HepG2 (cell line): ENCODE measurements at regions not wholly inside any gene's neighbourhood (a gene's known extent, or its start where the extent isn't known, plus 50 kb on each side); places are given as distances from the start of the nearest gene placed in this dataset.

Experiments
- ATAC-seq: fragments of 200-7000 bp; cut with Tn5 transposase; 3 replicates; pipeline ENCODE4 v1.9.1; 2020; ENCODE audit warnings: mild to moderate bottlenecking, moderate library complexity
- BruUV-seq: library from RNA; stranded (reverse); fragments of 400-500 nt; replicated peaks from 2 replicates; lab custom pipeline; 2021; lab: Mats Ljungman, UMichigan
- CTCF ChIA-PET: fragments of 300-600 bp; formaldehyde crosslinking; extraction: SDS; loops from one replicate; lab custom pipeline; 2021; ENCODE audit warnings: low total read pairs, inconsistent platforms, low intra/inter-chr PET ratio; lab: Yijun Ruan, JAX
- POLR2A ChIA-PET: fragments of 350-600 bp; sonication (Branson Sonifier 250); formaldehyde crosslinking; loops from one replicate; lab custom pipeline; 2020; ENCODE audit warnings: antibody characterized with exemption, inconsistent platforms; lab: Yijun Ruan, JAX
- DNase-seq: peaks from one replicate; pipeline ENCODE4 v3.0.0-alpha.2; 2015; ENCODE audit warnings: low spot score
- FAIRE-seq: peaks from 3 replicates; lab custom pipeline; 2011; peaks lifted over from hg19 to GRCh38; lab: Jason Lieb, UNC
- H2AFZ ChIP-seq: one replicate; pipeline ENCODE4 v1.6.1; 2011; ENCODE audit warnings: low read length, inconsistent platforms
- H3K27ac ChIP-seq: fragments of 300-600 bp; 3 replicates; pipeline ENCODE4 v1.8.0; 2011; ENCODE audit warnings: mixed run types, mild to moderate bottlenecking, mixed read lengths, low read length, inconsistent platforms; ENCODE audit not compliant: insufficient read depth; ENCODE audit errors: extremely low read length
- H3K27me3 ChIP-seq, 2 experiments: fragments of 200-600 bp in 1 of 2; 2 replicates in 1 of 2; 3 replicates in 1 of 2; pipeline versions ENCODE4 v1.6.0 to v1.8.0; 2011; ENCODE audit warnings: low read length in 2 of 2, mild to moderate bottlenecking in 2 of 2, moderate library complexity in 2 of 2, inconsistent platforms in 1 of 2; ENCODE audit not compliant: insufficient read depth in 2 of 2, control insufficient read depth in 1 of 2
- H3K36me3 ChIP-seq, 2 experiments: fragments of 200-600 bp in 1 of 2; replicated peaks in 1 of 2; 2 replicates in 1 of 2; 3 replicates in 1 of 2; pipeline versions ENCODE4 v1.5.1 to v1.8.0; 2011; ENCODE audit warnings: low read length in 2 of 2, inconsistent platforms in 1 of 2; ENCODE audit not compliant: insufficient read depth in 2 of 2, control insufficient read depth in 1 of 2
- H3K4me1 ChIP-seq: 2 replicates; pipeline ENCODE4 v1.5.1; 2012; ENCODE audit warnings: low read length, inconsistent platforms; ENCODE audit not compliant: insufficient read depth
- H3K4me2 ChIP-seq: 2 replicates; pipeline ENCODE4 v1.6.0; 2011; ENCODE audit warnings: low read depth, low read length, inconsistent platforms
- H3K4me3 ChIP-seq, 3 experiments: fragments of 200-600 bp in 1 of 3; sonication (generic), shearing (Covaris generic) in 1 of 3; replicated peaks in 1 of 3; 2 replicates each; pipeline ENCODE4 v1.5.1; 2011 to 2016; ENCODE audit warnings: low read length in 3 of 3, inconsistent platforms in 2 of 3, low read depth in 2 of 3, mild to moderate bottlenecking in 2 of 3, control low read depth in 1 of 3, mixed read lengths in 1 of 3; ENCODE audit not compliant: insufficient read depth in 1 of 3
- H3K79me2 ChIP-seq: one replicate; pipeline ENCODE4 v1.6.1; 2011; ENCODE audit warnings: low read length, inconsistent platforms; ENCODE audit not compliant: insufficient read depth
- H3K9ac ChIP-seq: 2 replicates; pipeline ENCODE4 v1.6.0; 2011; ENCODE audit warnings: mild to moderate bottlenecking, low read depth, low read length, inconsistent platforms; ENCODE audit not compliant: insufficient read depth
- H3K9me3 ChIP-seq: 2 replicates; pipeline ENCODE4 v1.5.1; 2012; ENCODE audit warnings: mild to moderate bottlenecking, low read length
- H4K20me1 ChIP-seq: 2 replicates; pipeline ENCODE4 v1.6.0; 2011; ENCODE audit warnings: inconsistent platforms, mild to moderate bottlenecking, low read length, moderate library complexity; ENCODE audit not compliant: insufficient read depth
- BRD4 ChIP-seq: sonication (generic); formaldehyde crosslinking; IDR thresholded peaks from 2 replicates; pipeline ENCODE4 v1.4.0; 2020; ENCODE audit warnings: missing genetic modification reagents
- HNRNPUL1 ChIP-seq: fragments of 200-400 bp; formaldehyde crosslinking; IDR thresholded peaks from 2 replicates; pipeline ENCODE4 v1.6.1; 2017; ENCODE audit warnings: low read depth, mild to moderate bottlenecking, low read length, moderate library complexity
- MAF1 ChIP-seq: sonication (generic); formaldehyde crosslinking; IDR thresholded peaks from 2 replicates; pipeline ENCODE4 v1.5.0; 2020; ENCODE audit warnings: missing genetic modification reagents, borderline replicate concordance
- MEF2D ChIP-seq: sonication (generic); formaldehyde crosslinking; IDR thresholded peaks from 2 replicates; pipeline ENCODE4 v1.5.1; 2020; ENCODE audit warnings: mild to moderate bottlenecking, missing genetic modification reagents
- RBM22 ChIP-seq: fragments of 200-400 bp; formaldehyde crosslinking; optimal IDR thresholded peaks from 2 replicates; pipeline ENCODE3; 2017; ENCODE audit warnings: mild to moderate bottlenecking, low read length, moderate library complexity
- RNF2 ChIP-seq: fragments of 450-650 bp; conservative IDR thresholded peaks from 2 replicates; pipeline ENCODE4 v1.6.1; 2016; ENCODE audit warnings: low read depth
- SIN3A ChIP-seq: IDR thresholded peaks from 2 replicates; pipeline ENCODE4 v1.6.1; 2011; ENCODE audit warnings: low read depth, mild to moderate bottlenecking, control low read depth, low read length, borderline replicate concordance
- ZBTB3 ChIP-seq: sonication (generic); formaldehyde crosslinking; IDR thresholded peaks from 2 replicates; pipeline ENCODE4 v1.4.0; 2020; ENCODE audit warnings: low read depth, mild to moderate bottlenecking, moderate library complexity, missing genetic modification reagents, borderline replicate concordance
- ZBTB38 ChIP-seq: sonication (generic); formaldehyde crosslinking; IDR thresholded peaks from 2 replicates; pipeline ENCODE4 v1.5.1; 2020; ENCODE audit warnings: mild to moderate bottlenecking, missing genetic modification reagents
- ZBTB7A ChIP-seq: sonication (generic); formaldehyde crosslinking; IDR thresholded peaks from 2 replicates; pipeline ENCODE4 v1.8.0; 2022; ENCODE audit warnings: mild to moderate bottlenecking, missing genetic modification reagents
- ZFP36L2 ChIP-seq: sonication (generic); formaldehyde crosslinking; IDR thresholded peaks from 2 replicates; pipeline ENCODE4 v1.4.0; 2020; ENCODE audit warnings: missing genetic modification reagents
- ZFP90 ChIP-seq: sonication (generic); formaldehyde crosslinking; IDR thresholded peaks from 2 replicates; pipeline ENCODE4 v1.8.0; 2022; ENCODE audit warnings: missing genetic modification reagents, mild to moderate bottlenecking, inconsistent platforms, borderline replicate concordance
- ZMYM2 ChIP-seq: sonication (generic); formaldehyde crosslinking; IDR thresholded peaks from 2 replicates; pipeline ENCODE4 v1.8.0; 2022; ENCODE audit warnings: mild to moderate bottlenecking, missing genetic modification reagents
- ZMYM4 ChIP-seq: sonication (generic); formaldehyde crosslinking; IDR thresholded peaks from 2 replicates; pipeline ENCODE4 v1.8.1; 2023; ENCODE audit warnings: mild to moderate bottlenecking, missing genetic modification reagents
- ZNF296 ChIP-seq: sonication (generic); formaldehyde crosslinking; conservative IDR thresholded peaks from 2 replicates; pipeline ENCODE4 v1.5.0; 2020; ENCODE audit warnings: mild to moderate bottlenecking, missing genetic modification reagents
- ZNF331 ChIP-seq: sonication (generic); formaldehyde crosslinking; IDR thresholded peaks from 2 replicates; pipeline ENCODE4 v1.4.0; 2020; ENCODE audit warnings: missing genetic modification reagents
- ZNF34 ChIP-seq: sonication (generic); formaldehyde crosslinking; IDR thresholded peaks from 2 replicates; pipeline ENCODE4 v1.4.0; 2020; ENCODE audit warnings: mild to moderate bottlenecking, missing genetic modification reagents, borderline replicate concordance
- ZNF567 ChIP-seq: sonication (generic); formaldehyde crosslinking; IDR thresholded peaks from 2 replicates; pipeline ENCODE4 v1.8.1; 2023; ENCODE audit warnings: mild to moderate bottlenecking, missing genetic modification reagents, borderline replicate concordance
- ZNF7 ChIP-seq: IDR thresholded peaks from 2 replicates; pipeline ENCODE4 v1.6.1; 2016; ENCODE audit warnings: missing biosample characterization, missing genetic modification reagents
- WGBS: methylation state at CpG from one replicate; pipeline ENCODE4 v1.1.6; 2017; ENCODE audit warnings: low lambda C conversion rate; 5-methylcytosine and 5-hydroxymethylcytosine counted together
- in situ Hi-C: cut with HindIII; loops from 2 replicates; pipeline ENCODE4 v1.10.0; 2017; ENCODE audit warnings: low pct_unique_long_range_greater_than_20kb; ENCODE audit not compliant: extremely low pct_ligation_motif_present
- intact Hi-C: fragments of 100-400 bp; cut with micrococcal nuclease; formaldehyde crosslinking; loops from one replicate; pipeline ENCODE4 v1.10.0; 2022; ENCODE audit not compliant: unreplicated experiment
- TF ChIP-seq, protein P1 (sequence below): conservative IDR thresholded peaks from 2 replicates; pipeline ENCODE4 v1.6.1; 2018; ENCODE audit warnings: missing genetic modification reagents
- TF ChIP-seq, protein P2 (sequence below): sonication (generic); formaldehyde crosslinking; IDR thresholded peaks from 2 replicates; pipeline ENCODE4 v1.9.0; 2021; ENCODE audit warnings: missing genetic modification reagents, borderline replicate concordance
- TF ChIP-seq, protein P3 (sequence below): sonication (generic); formaldehyde crosslinking; IDR thresholded peaks from 2 replicates; pipeline ENCODE4 v1.5.0; 2020; ENCODE audit warnings: missing genetic modification reagents, mild to moderate bottlenecking, borderline replicate concordance

DNA sequence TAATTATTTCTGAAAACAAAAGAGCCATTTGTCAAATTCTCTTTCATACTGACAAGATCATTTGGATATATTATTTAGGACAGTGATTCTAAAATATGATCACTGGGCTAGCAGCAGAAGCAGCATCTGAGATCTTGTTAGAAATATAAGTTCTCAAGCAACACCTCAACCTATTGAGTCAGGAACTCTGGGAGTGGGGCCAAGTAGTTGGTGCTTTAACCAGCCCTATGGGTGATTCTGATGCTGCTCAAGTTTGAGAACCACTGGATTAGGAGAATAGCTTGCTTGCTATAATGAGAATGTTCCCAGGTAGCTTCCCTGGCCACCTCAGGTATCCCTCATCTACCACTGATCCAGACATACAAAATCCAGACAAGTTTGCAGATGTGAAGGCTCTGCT is 466.9 kb upstream of the CELF4 start (continued):
- TF ChIP-seq SIN3A: no peak
- no peak for TF ChIP-seq ZFP36L2 (CRISPR knock-in tag)
- no peak for TF ChIP-seq ZNF34
- no peak for TF ChIP-seq ZMYM2 (CRISPR knock-in tag)
- no peak for TF ChIP-seq BRD4
- no peak for TF ChIP-seq ZNF331
- TF ChIP-seq HNRNPUL1: no peak

DNA sequence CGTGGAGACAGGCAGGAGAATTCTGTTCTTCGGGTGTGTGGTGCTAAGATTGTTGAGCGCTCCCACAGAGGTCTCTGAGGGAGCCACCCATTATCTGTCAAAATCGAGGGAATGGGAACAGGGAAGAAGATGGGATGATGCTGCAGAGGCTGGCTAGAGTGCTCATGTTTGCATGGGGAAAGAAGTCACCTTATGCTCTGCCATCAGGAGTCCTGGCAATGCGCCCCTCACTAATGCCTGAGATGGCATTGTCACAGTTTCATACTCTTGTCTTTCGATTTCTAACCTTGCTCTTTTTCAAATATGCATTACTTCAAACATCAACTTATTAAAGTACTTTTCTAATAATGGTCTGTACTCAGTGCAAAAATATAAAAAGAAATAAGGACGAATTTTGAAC is 463.3 kb upstream of the CELF4 start:
- H3K9ac ChIP-seq: no peak overlapping the region
- H3K79me2 ChIP-seq: no peaks in the 10 kb centered on the region
- no peak overlapping the region for H3K4me2 ChIP-seq
- intact Hi-C loops: no loop called here
- no peak for DNase-seq
- H2AFZ ChIP-seq: no peak overlapping the region
- ChIA-PET POLR2A (no interaction called here), CTCF (no interaction called here)
- peaks cover 0 to 9% of the 10 kb centered on the region in 2 experiments; a peak in 2 of 5 replicates for H3K27me3 ChIP-seq
- H3K4me1 ChIP-seq: no peaks in the 10 kb centered on the region
- in situ Hi-C loops: no loop called here
- no peaks in the 10 kb centered on the region for H3K36me3 ChIP-seq
- no peak for FAIRE-seq
- no peaks in the 10 kb centered on the region for H4K20me1 ChIP-seq
- no peak overlapping the region for H3K4me3 ChIP-seq
- no peak overlapping the region for H3K27ac ChIP-seq
- no peak for ATAC-seq
- WGBS: 2% methylated on average over 7 of the region's 7 CpGs
- H3K9me3 ChIP-seq: no peaks in the 10 kb centered on the region
- BruUV-seq: no TSS peak
- TF ChIP-seq ZBTB38: no peak
- TF ChIP-seq MEF2D (CRISPR knock-in tag): no peak
- no peak for TF ChIP-seq ZBTB3 (CRISPR knock-in tag)
- TF ChIP-seq RBM22: no peak
- TF ChIP-seq, protein P1, sequence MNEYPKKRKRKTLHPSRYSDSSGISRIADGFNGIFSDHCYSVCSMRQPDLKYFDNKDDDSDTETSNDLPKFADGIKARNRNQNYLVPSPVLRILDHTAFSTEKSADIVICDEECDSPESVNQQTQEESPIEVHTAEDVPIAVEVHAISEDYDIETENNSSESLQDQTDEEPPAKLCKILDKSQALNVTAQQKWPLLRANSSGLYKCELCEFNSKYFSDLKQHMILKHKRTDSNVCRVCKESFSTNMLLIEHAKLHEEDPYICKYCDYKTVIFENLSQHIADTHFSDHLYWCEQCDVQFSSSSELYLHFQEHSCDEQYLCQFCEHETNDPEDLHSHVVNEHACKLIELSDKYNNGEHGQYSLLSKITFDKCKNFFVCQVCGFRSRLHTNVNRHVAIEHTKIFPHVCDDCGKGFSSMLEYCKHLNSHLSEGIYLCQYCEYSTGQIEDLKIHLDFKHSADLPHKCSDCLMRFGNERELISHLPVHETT (CRISPR knock-in tag): no peak
- TF ChIP-seq, protein P2, sequence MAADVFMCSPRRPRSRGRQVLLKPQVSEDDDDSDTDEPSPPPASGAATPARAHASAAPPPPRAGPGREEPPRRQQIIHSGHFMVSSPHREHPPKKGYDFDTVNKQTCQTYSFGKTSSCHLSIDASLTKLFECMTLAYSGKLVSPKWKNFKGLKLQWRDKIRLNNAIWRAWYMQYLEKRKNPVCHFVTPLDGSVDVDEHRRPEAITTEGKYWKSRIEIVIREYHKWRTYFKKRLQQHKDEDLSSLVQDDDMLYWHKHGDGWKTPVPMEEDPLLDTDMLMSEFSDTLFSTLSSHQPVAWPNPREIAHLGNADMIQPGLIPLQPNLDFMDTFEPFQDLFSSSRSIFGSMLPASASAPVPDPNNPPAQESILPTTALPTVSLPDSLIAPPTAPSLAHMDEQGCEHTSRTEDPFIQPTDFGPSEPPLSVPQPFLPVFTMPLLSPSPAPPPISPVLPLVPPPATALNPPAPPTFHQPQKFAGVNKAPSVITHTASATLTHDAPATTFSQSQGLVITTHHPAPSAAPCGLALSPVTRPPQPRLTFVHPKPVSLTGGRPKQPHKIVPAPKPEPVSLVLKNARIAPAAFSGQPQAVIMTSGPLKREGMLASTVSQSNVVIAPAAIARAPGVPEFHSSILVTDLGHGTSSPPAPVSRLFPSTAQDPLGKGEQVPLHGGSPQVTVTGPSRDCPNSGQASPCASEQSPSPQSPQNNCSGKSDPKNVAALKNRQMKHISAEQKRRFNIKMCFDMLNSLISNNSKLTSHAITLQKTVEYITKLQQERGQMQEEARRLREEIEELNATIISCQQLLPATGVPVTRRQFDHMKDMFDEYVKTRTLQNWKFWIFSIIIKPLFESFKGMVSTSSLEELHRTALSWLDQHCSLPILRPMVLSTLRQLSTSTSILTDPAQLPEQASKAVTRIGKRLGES: no peak
- no peak for TF ChIP-seq MAF1 (CRISPR knock-in tag)
- TF ChIP-seq ZMYM2 (CRISPR knock-in tag): no peak
- no peak for TF ChIP-seq ZMYM4 (CRISPR knock-in tag)
- TF ChIP-seq ZNF296 (CRISPR knock-in tag): no peak
- no peak for TF ChIP-seq ZBTB7A (CRISPR knock-in tag)
- TF ChIP-seq ZNF7 (CRISPR knock-in tag): no peak
- no peak for TF ChIP-seq ZFP90 (CRISPR knock-in tag)
- TF ChIP-seq, protein P3, sequence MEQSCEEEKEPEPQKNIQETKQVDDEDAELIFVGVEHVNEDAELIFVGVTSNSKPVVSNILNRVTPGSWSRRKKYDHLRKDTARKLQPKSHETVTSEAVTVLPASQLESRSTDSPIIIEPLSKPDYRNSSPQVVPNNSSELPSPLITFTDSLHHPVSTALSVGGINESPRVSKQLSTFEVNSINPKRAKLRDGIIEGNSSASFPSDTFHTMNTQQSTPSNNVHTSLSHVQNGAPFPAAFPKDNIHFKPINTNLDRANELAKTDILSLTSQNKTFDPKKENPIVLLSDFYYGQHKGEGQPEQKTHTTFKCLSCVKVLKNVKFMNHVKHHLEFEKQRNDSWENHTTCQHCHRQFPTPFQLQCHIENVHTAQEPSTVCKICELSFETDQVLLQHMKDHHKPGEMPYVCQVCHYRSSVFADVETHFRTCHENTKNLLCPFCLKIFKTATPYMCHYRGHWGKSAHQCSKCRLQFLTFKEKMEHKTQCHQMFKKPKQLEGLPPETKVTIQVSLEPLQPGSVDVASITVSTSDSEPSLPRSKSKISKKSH (CRISPR knock-in tag): no peak
- no peak for TF ChIP-seq RNF2
- TF ChIP-seq ZNF567: no peak
